ENCODE measurements at regions not wholly inside any gene's neighbourhood (a gene's known extent, or its start where the extent isn't known, plus 50 kb on each side); places are given as distances from the start of the nearest gene placed in this dataset.

DNA sequence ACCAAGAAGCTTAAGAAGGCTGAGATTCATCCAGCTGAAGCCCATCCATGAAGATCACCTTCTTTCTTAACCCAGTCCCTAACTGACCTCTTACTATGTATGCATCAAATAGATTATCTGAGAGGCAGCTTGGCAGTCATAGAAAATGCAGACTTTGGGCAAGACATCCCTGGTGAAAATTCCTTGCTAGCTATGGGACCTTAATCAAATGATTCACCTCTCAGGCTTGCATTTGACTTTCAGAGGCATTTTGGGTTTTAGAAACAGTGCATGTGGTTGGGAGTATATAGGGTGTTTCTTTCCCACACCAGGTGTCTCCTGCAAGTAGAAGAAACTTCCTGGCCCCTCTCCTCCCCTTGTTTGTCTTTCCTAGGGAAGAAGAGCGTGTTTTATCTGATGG, 188.5 kb upstream of the ISX start:
- H3K4me3 ChIP-seq, result no peak overlapping the region
- no peak overlapping the region for H3K27ac ChIP-seq
- intact Hi-C loops (cut with DNase I; ENCODE audit: low total_unique reads), result no loop called here
- no peaks in the 10 kb centered on the region for H3K36me3 ChIP-seq
- no peak for TF ChIP-seq CTCF (IDR thresholded peaks at IDR 0.05)
- H3K27me3 ChIP-seq, result no peaks in the 10 kb centered on the region
- no peaks in the 10 kb centered on the region for H3K9me3 ChIP-seq
- DNase-seq, result no peak
- no peaks in the 10 kb centered on the region for H3K4me1 ChIP-seq

GRCh38 chr22:34878171-34878570, 187.8 kb upstream of the ISX start:
- Histone ChIP-seq H3K36me3 (no peaks in the 10 kb centered on the region), H3K4me3 (no peak overlapping the region), H3K27me3 (no peaks in the 10 kb centered on the region), H3K4me1 (no peaks in the 10 kb centered on the region), H3K9me3 (no peaks in the 10 kb centered on the region), H3K27ac (no peak overlapping the region)
- intact Hi-C loops (cut with DNase I; ENCODE audit: low total_unique reads), result no loop called here
- TF ChIP-seq CTCF (IDR thresholded peaks at IDR 0.05), result no peak
- DNase-seq, result no peak

GRCh38 chr22:34879001-34879400, 187.0 kb upstream of the ISX start:
- no peaks in the 10 kb centered on the region for H3K27me3 ChIP-seq
- no peaks in the 10 kb centered on the region for H3K36me3 ChIP-seq
- no peak for DNase-seq
- TF ChIP-seq CTCF (IDR thresholded peaks at IDR 0.05), result no peak
- H3K4me3 ChIP-seq, result no peak overlapping the region
- no peak overlapping the region for H3K27ac ChIP-seq
- intact Hi-C loops (cut with DNase I; ENCODE audit: low total_unique reads), result no loop called here
- H3K9me3 ChIP-seq, result no peaks in the 10 kb centered on the region
- no peaks in the 10 kb centered on the region for H3K4me1 ChIP-seq

DNA sequence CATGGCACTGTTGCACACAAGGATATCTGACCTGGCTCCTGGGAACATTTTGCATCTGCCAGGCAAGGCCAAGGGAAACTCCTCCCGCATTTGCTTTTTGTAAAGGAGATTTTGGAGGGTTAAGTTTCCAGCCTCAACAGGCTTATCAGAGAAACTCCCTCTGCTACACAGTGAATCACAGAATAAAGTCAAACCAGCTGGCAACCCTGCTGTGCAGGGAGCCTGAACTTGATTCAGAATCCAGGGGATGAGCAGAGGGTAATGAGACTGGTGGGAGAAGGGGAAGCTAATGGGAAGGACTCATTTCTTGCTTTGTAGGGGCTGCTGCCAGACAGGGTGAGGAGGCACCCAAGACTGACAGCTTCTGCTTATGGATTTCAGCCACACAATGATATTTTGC, 185.3 kb upstream of the ISX start:
- no peaks in the 10 kb centered on the region for H3K36me3 ChIP-seq
- no peak overlapping the region for H3K27ac ChIP-seq
- no peak for TF ChIP-seq CTCF (IDR thresholded peaks at IDR 0.05)
- no peaks in the 10 kb centered on the region for H3K4me1 ChIP-seq
- no peak for DNase-seq
- intact Hi-C loops (cut with DNase I; ENCODE audit: low total_unique reads), result no loop called here
- no peak overlapping the region for H3K4me3 ChIP-seq
- no peaks in the 10 kb centered on the region for H3K27me3 ChIP-seq
- no peaks in the 10 kb centered on the region for H3K9me3 ChIP-seq

DNA sequence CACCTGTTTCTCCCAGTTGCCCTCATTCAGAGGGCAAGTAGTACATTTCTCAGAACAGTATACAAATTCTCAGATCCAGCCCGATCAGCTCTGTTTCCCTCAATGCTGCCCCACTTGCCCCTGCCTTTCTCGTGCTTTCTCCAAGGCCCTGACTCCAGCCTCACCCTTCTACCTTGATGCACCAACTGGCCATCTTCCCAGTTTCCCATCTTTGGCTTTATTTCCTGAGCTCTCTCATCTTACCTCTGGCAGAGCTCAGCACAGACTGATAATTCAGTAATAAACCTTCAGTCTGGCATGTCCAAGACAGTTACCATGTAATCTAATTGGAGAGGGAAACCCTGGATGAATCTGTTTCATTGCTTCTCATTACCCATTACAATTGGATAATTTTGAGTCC, 184.5 kb upstream of the ISX start:
- TF ChIP-seq CTCF (IDR thresholded peaks at IDR 0.05), result no peak
- Histone ChIP-seq H3K4me1 (no peaks in the 10 kb centered on the region), H3K27me3 (no peaks in the 10 kb centered on the region), H3K27ac (no peak overlapping the region), H3K9me3 (no peaks in the 10 kb centered on the region), H3K36me3 (no peaks in the 10 kb centered on the region), H3K4me3 (no peak overlapping the region)
- DNase-seq, result no peak
- intact Hi-C loops (cut with DNase I; ENCODE audit: low total_unique reads), result no loop called here

GRCh38 chr22:34885852-34886251, 180.1 kb upstream of the ISX start:
- TF ChIP-seq CTCF (IDR thresholded peaks at IDR 0.05), result no peak
- DNase-seq, result no peak
- Histone ChIP-seq H3K9me3 (peaks cover 0 to 8% (median 4%) of the 10 kb centered on the region in 3 donors), H3K27me3 (no peaks in the 10 kb centered on the region), H3K36me3 (no peaks in the 10 kb centered on the region), H3K4me3 (no peak overlapping the region), H3K4me1 (no peaks in the 10 kb centered on the region), H3K27ac (no peak overlapping the region)
- intact Hi-C loops (cut with DNase I; ENCODE audit: low total_unique reads), result no loop called here

Data from tibial artery (tissue), 4 donors.